Fibroblast of lung (primary cell): ENCODE measurements at regions not wholly inside any gene's neighbourhood (a gene's known extent, or its start where the extent isn't known, plus 50 kb on each side); places are given as distances from the start of the nearest gene placed in this dataset.

ENCODE experiments used
- EZH2 ChIP-seq: IDR thresholded peaks from 2 replicates; pipeline ENCODE4 v1.5.1; 2012; ENCODE audit warnings: low read length, control low read depth, mild to moderate bottlenecking; ENCODE audit errors: missing control alignments
- TF ChIP-seq, protein P1 (sequence below), 2 donors: IDR thresholded peaks in 1 of 2; conservative IDR thresholded peaks in 1 of 2; 1 replicate in 1 of 2; 2 replicates in 1 of 2; pipeline ENCODE4 v1.5.1; 2011 to 2012; ENCODE audit warnings: low read length in 2 of 2, control low read depth in 1 of 2, inconsistent platforms in 1 of 2, low read depth in 1 of 2, mild to moderate bottlenecking in 1 of 2

- TF ChIP-seq, protein P1, sequence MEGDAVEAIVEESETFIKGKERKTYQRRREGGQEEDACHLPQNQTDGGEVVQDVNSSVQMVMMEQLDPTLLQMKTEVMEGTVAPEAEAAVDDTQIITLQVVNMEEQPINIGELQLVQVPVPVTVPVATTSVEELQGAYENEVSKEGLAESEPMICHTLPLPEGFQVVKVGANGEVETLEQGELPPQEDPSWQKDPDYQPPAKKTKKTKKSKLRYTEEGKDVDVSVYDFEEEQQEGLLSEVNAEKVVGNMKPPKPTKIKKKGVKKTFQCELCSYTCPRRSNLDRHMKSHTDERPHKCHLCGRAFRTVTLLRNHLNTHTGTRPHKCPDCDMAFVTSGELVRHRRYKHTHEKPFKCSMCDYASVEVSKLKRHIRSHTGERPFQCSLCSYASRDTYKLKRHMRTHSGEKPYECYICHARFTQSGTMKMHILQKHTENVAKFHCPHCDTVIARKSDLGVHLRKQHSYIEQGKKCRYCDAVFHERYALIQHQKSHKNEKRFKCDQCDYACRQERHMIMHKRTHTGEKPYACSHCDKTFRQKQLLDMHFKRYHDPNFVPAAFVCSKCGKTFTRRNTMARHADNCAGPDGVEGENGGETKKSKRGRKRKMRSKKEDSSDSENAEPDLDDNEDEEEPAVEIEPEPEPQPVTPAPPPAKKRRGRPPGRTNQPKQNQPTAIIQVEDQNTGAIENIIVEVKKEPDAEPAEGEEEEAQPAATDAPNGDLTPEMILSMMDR (conservative IDR thresholded peaks at IDR 0.05 in 1 of 2, IDR thresholded peaks at IDR 0.05 in 1 of 2; ENCODE audit: low read depth in 1 of 2, low read length in 2 of 2): no peak
- TF ChIP-seq EZH2: no peak
These were observed 129.3 kb upstream of the STMND1 start for GRCh38 chr6:16972535-16972934.
